ENCODE measurements at regions not wholly inside any gene's neighbourhood (a gene's known extent, or its start where the extent isn't known, plus 50 kb on each side); places are given as distances from the start of the nearest gene placed in this dataset.

DNA sequence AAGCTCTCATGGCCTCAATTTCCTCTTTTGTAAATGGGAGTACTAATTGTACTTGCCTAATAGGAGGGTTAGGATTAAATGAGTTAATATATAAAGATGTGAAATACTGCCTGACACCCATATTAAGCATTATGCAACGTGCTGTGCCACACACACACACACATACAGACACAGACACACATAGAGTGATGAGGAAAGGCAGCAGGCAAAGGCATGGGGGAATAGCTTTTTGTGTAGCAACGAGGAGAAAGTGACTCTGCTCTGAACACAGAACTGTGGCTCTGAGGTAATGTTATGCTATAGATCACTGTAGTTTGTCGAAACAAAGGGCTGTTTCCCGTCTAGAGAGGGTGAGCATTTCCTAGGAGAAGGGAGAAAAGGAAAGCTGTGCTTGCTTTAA lies 233.3 kb upstream of the SLCO3A1 start (continued):
- TF ChIP-seq, protein P1, sequence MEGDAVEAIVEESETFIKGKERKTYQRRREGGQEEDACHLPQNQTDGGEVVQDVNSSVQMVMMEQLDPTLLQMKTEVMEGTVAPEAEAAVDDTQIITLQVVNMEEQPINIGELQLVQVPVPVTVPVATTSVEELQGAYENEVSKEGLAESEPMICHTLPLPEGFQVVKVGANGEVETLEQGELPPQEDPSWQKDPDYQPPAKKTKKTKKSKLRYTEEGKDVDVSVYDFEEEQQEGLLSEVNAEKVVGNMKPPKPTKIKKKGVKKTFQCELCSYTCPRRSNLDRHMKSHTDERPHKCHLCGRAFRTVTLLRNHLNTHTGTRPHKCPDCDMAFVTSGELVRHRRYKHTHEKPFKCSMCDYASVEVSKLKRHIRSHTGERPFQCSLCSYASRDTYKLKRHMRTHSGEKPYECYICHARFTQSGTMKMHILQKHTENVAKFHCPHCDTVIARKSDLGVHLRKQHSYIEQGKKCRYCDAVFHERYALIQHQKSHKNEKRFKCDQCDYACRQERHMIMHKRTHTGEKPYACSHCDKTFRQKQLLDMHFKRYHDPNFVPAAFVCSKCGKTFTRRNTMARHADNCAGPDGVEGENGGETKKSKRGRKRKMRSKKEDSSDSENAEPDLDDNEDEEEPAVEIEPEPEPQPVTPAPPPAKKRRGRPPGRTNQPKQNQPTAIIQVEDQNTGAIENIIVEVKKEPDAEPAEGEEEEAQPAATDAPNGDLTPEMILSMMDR (conservative IDR thresholded peaks at IDR 0.05; ENCODE audit: low read depth in 2 of 2): no peak
- TF ChIP-seq ZNF462 (CRISPR knock-in tag; IDR thresholded peaks at IDR 0.05): no peak
- no peak for TF ChIP-seq ETS1 (IDR thresholded peaks at IDR 0.05)

DNA sequence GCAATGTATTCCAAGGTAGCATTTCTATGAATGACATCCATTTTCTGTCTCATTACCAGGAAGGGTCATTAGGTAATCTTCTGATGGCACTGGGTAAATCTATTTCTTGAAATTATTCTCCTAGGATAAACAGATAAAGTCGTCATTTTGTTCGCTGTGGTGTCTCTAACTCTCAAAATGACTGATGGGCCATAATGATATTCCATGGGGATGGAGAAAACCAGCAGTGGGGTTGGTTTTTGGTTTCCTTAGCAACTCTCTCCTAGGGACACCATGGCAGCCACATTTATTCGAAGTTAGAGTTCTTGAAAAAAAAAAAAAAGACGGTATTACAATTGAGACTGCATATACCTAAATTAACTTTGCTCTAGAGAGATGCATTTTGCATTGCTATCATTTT lies 231.3 kb upstream of the SLCO3A1 start:
- peaks cover 1% of the 10 kb centered on the region for H3K27me3 Mint-ChIP-seq (ENCODE audit: insufficient read depth, low read depth, poor library complexity)
- H3K4me3 Mint-ChIP-seq: no peak overlapping the region
- H3K27ac ChIP-seq (ENCODE audit: low read depth): no peak overlapping the region
- H3K4me3 ChIP-seq: no peak overlapping the region
- H3K9me2 ChIP-seq (ENCODE audit: insufficient read depth): peaks cover 4% of the 10 kb centered on the region; the same call in 1 of the 2 replicates
- DNase-seq (ENCODE audit: low spot score) (no peak), ATAC-seq (no peak)
- no peaks in the 10 kb centered on the region for H3K36me3 Mint-ChIP-seq (ENCODE audit: low read depth)
- no peak overlapping the region for H2AFZ ChIP-seq
- H4K20me1 ChIP-seq (replicated peaks; ENCODE audit: insufficient read depth): no peaks in the 10 kb centered on the region
- H3K4me1 Mint-ChIP-seq: peaks cover 6% of the 10 kb centered on the region; the same call in 2 of the 3 replicates
- no peaks in the 10 kb centered on the region; the same call in 2 of the 3 replicates for H3K9me3 Mint-ChIP-seq
- no peak overlapping the region for H3K4me2 ChIP-seq
- no peaks in the 10 kb centered on the region for H3F3A ChIP-seq (replicated peaks; ENCODE audit: low read depth)
- H3K79me2 ChIP-seq (replicated peaks; ENCODE audit: insufficient read depth): no peaks in the 10 kb centered on the region
- no peaks in the 10 kb centered on the region for H3K27me3 ChIP-seq (ENCODE audit: insufficient read depth)
- H3K4me1 ChIP-seq (ENCODE audit: insufficient read depth): peaks cover 10% of the 10 kb centered on the region; the same call in 1 of the 2 replicates
- H3K36me3 ChIP-seq (ENCODE audit: insufficient read depth): no peaks in the 10 kb centered on the region
- no peak overlapping the region for H3K27ac Mint-ChIP-seq
- TF ChIP-seq REST (IDR thresholded peaks at IDR 0.05; ENCODE audit: unreplicated experiment): no peak
- TF ChIP-seq ZNF331 (CRISPR knock-in tag; IDR thresholded peaks at IDR 0.05; ENCODE audit: low read depth): no peak
- no peak for TF ChIP-seq ETS1 (IDR thresholded peaks at IDR 0.05)
- TF ChIP-seq POLR2AphosphoS5 (IDR thresholded peaks at IDR 0.05; ENCODE audit: low read depth): no peak
- no peak for TF ChIP-seq ZNF114 (CRISPR knock-in tag; IDR thresholded peaks at IDR 0.05)
- no peak for TF ChIP-seq JUNB (IDR thresholded peaks at IDR 0.05; ENCODE audit: unreplicated experiment)
- no peak for TF ChIP-seq EZH2 (IDR thresholded peaks at IDR 0.05; ENCODE audit: low read depth, unreplicated experiment)
